ENCODE measurements at regions not wholly inside any gene's neighbourhood (a gene's known extent, or its start where the extent isn't known, plus 50 kb on each side); places are given as distances from the start of the nearest gene placed in this dataset.

- no peak overlapping the region for H3K9ac ChIP-seq (ENCODE audit: low read depth, low read length)
- peaks cover 17% of the 10 kb centered on the region for H3K4me1 ChIP-seq (ENCODE audit: control insufficient read depth, insufficient read depth, low read length)
- no peaks in the 10 kb centered on the region for H3K9me3 ChIP-seq (ENCODE audit: control insufficient read depth, insufficient read depth, low read length)
- no peaks in the 10 kb centered on the region for H3K36me3 ChIP-seq (ENCODE audit: control insufficient read depth, insufficient read depth, low read length)
- no peak overlapping the region for H3K27ac ChIP-seq (ENCODE audit: low read depth, low read length)
- no peak overlapping the region for H3K4me3 ChIP-seq (ENCODE audit: low read depth, low read length)
- H3K27me3 ChIP-seq (ENCODE audit: control insufficient read depth, insufficient read depth, low read length): no peaks in the 10 kb centered on the region
These were observed 140.7 kb upstream of the PRNP start for GRCh38 chr20:4545526-4545925.

GRCh38 chr20:4544765-4545164 lies 141.5 kb upstream of the PRNP start:
- Histone ChIP-seq H3K4me3 (ENCODE audit: low read depth, low read length) (no peak overlapping the region), H3K9ac (ENCODE audit: low read depth, low read length) (no peak overlapping the region), H3K4me1 (ENCODE audit: control insufficient read depth, insufficient read depth, low read length) (peaks cover 17% of the 10 kb centered on the region), H3K27me3 (ENCODE audit: control insufficient read depth, insufficient read depth, low read length) (no peaks in the 10 kb centered on the region), H3K36me3 (ENCODE audit: control insufficient read depth, insufficient read depth, low read length) (no peaks in the 10 kb centered on the region), H3K9me3 (ENCODE audit: control insufficient read depth, insufficient read depth, low read length) (no peaks in the 10 kb centered on the region), H3K27ac (ENCODE audit: low read depth, low read length) (no peak overlapping the region)

- Histone ChIP-seq H3K27ac (ENCODE audit: low read depth, low read length) (no peak overlapping the region), H3K36me3 (ENCODE audit: control insufficient read depth, insufficient read depth, low read length) (no peaks in the 10 kb centered on the region), H3K4me1 (ENCODE audit: control insufficient read depth, insufficient read depth, low read length) (peaks cover 17% of the 10 kb centered on the region), H3K4me3 (ENCODE audit: low read depth, low read length) (no peak overlapping the region), H3K27me3 (ENCODE audit: control insufficient read depth, insufficient read depth, low read length) (no peaks in the 10 kb centered on the region), H3K9ac (ENCODE audit: low read depth, low read length) (no peak overlapping the region), H3K9me3 (ENCODE audit: control insufficient read depth, insufficient read depth, low read length) (no peaks in the 10 kb centered on the region)
These were observed 144.0 kb upstream of the PRNP start for GRCh38 chr20:4542270-4542669.

- H3K27ac ChIP-seq (ENCODE audit: low read depth, low read length): no peak overlapping the region
- no peaks in the 10 kb centered on the region for H3K4me1 ChIP-seq (ENCODE audit: control insufficient read depth, insufficient read depth, low read length)
- no peaks in the 10 kb centered on the region for H3K27me3 ChIP-seq (ENCODE audit: control insufficient read depth, insufficient read depth, low read length)
- no peaks in the 10 kb centered on the region for H3K9me3 ChIP-seq (ENCODE audit: control insufficient read depth, insufficient read depth, low read length)
- no peak overlapping the region for H3K4me3 ChIP-seq (ENCODE audit: low read depth, low read length)
- H3K9ac ChIP-seq (ENCODE audit: low read depth, low read length): no peak overlapping the region
- H3K36me3 ChIP-seq (ENCODE audit: control insufficient read depth, insufficient read depth, low read length): no peaks in the 10 kb centered on the region
These were observed 151.9 kb upstream of the PRNP start for GRCh38 chr20:4534315-4534714.

GRCh38 chr20:4533368-4534133 lies 152.7 kb upstream of the PRNP start:
- no peak overlapping the region for H3K4me3 ChIP-seq (ENCODE audit: low read depth, low read length)
- H3K9me3 ChIP-seq (ENCODE audit: control insufficient read depth, insufficient read depth, low read length): no peaks in the 10 kb centered on the region
- no peak overlapping the region for H3K27ac ChIP-seq (ENCODE audit: low read depth, low read length)
- no peaks in the 10 kb centered on the region for H3K36me3 ChIP-seq (ENCODE audit: control insufficient read depth, insufficient read depth, low read length)
- H3K4me1 ChIP-seq (ENCODE audit: control insufficient read depth, insufficient read depth, low read length): no peaks in the 10 kb centered on the region
- no peaks in the 10 kb centered on the region for H3K27me3 ChIP-seq (ENCODE audit: control insufficient read depth, insufficient read depth, low read length)
- H3K9ac ChIP-seq (ENCODE audit: low read depth, low read length): no peak overlapping the region

- Histone ChIP-seq H3K27me3 (ENCODE audit: control insufficient read depth, insufficient read depth, low read length) (no peaks in the 10 kb centered on the region), H3K36me3 (ENCODE audit: control insufficient read depth, insufficient read depth, low read length) (no peaks in the 10 kb centered on the region), H3K9me3 (ENCODE audit: control insufficient read depth, insufficient read depth, low read length) (no peaks in the 10 kb centered on the region), H3K4me1 (ENCODE audit: control insufficient read depth, insufficient read depth, low read length) (no peaks in the 10 kb centered on the region), H3K9ac (ENCODE audit: low read depth, low read length) (no peak overlapping the region), H3K4me3 (ENCODE audit: low read depth, low read length) (no peak overlapping the region), H3K27ac (ENCODE audit: low read depth, low read length) (no peak overlapping the region)
These were observed 153.5 kb upstream of the PRNP start for GRCh38 chr20:4532772-4533171.

- Histone ChIP-seq H3K36me3 (ENCODE audit: control insufficient read depth, insufficient read depth, low read length) (no peaks in the 10 kb centered on the region), H3K27me3 (ENCODE audit: control insufficient read depth, insufficient read depth, low read length) (no peaks in the 10 kb centered on the region), H3K27ac (ENCODE audit: low read depth, low read length) (no peak overlapping the region), H3K4me1 (ENCODE audit: control insufficient read depth, insufficient read depth, low read length) (peaks cover under 1% of the 10 kb centered on the region; the same call in 1 of the 2 replicates), H3K9ac (ENCODE audit: low read depth, low read length) (no peak overlapping the region), H3K9me3 (ENCODE audit: control insufficient read depth, insufficient read depth, low read length) (no peaks in the 10 kb centered on the region), H3K4me3 (ENCODE audit: low read depth, low read length) (no peak overlapping the region)
These were observed 161.5 kb upstream of the PRNP start for GRCh38 chr20:4524792-4525191.

- no peak overlapping the region for H3K27ac ChIP-seq (ENCODE audit: low read depth, low read length)
- H3K27me3 ChIP-seq (ENCODE audit: control insufficient read depth, insufficient read depth, low read length): no peaks in the 10 kb centered on the region
- no peaks in the 10 kb centered on the region for H3K9me3 ChIP-seq (ENCODE audit: control insufficient read depth, insufficient read depth, low read length)
- no peak overlapping the region for H3K4me3 ChIP-seq (ENCODE audit: low read depth, low read length)
- peaks cover 2% of the 10 kb centered on the region; the same call in 1 of the 2 replicates for H3K4me1 ChIP-seq (ENCODE audit: control insufficient read depth, insufficient read depth, low read length)
- H3K9ac ChIP-seq (ENCODE audit: low read depth, low read length): no peak overlapping the region
- H3K36me3 ChIP-seq (ENCODE audit: control insufficient read depth, insufficient read depth, low read length): no peaks in the 10 kb centered on the region
These were observed 161.9 kb upstream of the PRNP start for GRCh38 chr20:4524307-4524706.

- Histone ChIP-seq H3K27ac (ENCODE audit: low read depth, low read length) (no peak overlapping the region), H3K9me3 (ENCODE audit: control insufficient read depth, insufficient read depth, low read length) (no peaks in the 10 kb centered on the region), H3K36me3 (ENCODE audit: control insufficient read depth, insufficient read depth, low read length) (no peaks in the 10 kb centered on the region), H3K9ac (ENCODE audit: low read depth, low read length) (no peak overlapping the region), H3K4me3 (ENCODE audit: low read depth, low read length) (no peak overlapping the region), H3K4me1 (ENCODE audit: control insufficient read depth, insufficient read depth, low read length) (peaks cover 2% of the 10 kb centered on the region; the same call in 1 of the 2 replicates), H3K27me3 (ENCODE audit: control insufficient read depth, insufficient read depth, low read length) (no peaks in the 10 kb centered on the region)
These were observed 163.9 kb upstream of the PRNP start for GRCh38 chr20:4522310-4522709.

GRCh38 chr20:4521170-4521968 lies 164.9 kb upstream of the PRNP start:
- no peaks in the 10 kb centered on the region for H3K9me3 ChIP-seq (ENCODE audit: control insufficient read depth, insufficient read depth, low read length)
- no peak overlapping the region for H3K4me3 ChIP-seq (ENCODE audit: low read depth, low read length)
- H3K4me1 ChIP-seq (ENCODE audit: control insufficient read depth, insufficient read depth, low read length): peaks cover 2% of the 10 kb centered on the region; the same call in 1 of the 2 replicates
- H3K36me3 ChIP-seq (ENCODE audit: control insufficient read depth, insufficient read depth, low read length): no peaks in the 10 kb centered on the region
- H3K27ac ChIP-seq (ENCODE audit: low read depth, low read length): no peak overlapping the region
- no peak overlapping the region for H3K9ac ChIP-seq (ENCODE audit: low read depth, low read length)
- H3K27me3 ChIP-seq (ENCODE audit: control insufficient read depth, insufficient read depth, low read length): no peaks in the 10 kb centered on the region

GRCh38 chr20:4519534-4519933 lies 166.7 kb upstream of the PRNP start:
- no peaks in the 10 kb centered on the region for H3K27me3 ChIP-seq (ENCODE audit: control insufficient read depth, insufficient read depth, low read length)
- H3K27ac ChIP-seq (ENCODE audit: low read depth, low read length): no peak overlapping the region
- no peak overlapping the region for H3K4me3 ChIP-seq (ENCODE audit: low read depth, low read length)
- peaks cover 2% of the 10 kb centered on the region; the same call in 1 of the 2 replicates for H3K4me1 ChIP-seq (ENCODE audit: control insufficient read depth, insufficient read depth, low read length)
- no peaks in the 10 kb centered on the region for H3K9me3 ChIP-seq (ENCODE audit: control insufficient read depth, insufficient read depth, low read length)
- H3K9ac ChIP-seq (ENCODE audit: low read depth, low read length): no peak overlapping the region
- H3K36me3 ChIP-seq (ENCODE audit: control insufficient read depth, insufficient read depth, low read length): no peaks in the 10 kb centered on the region
